Astrocyte (in vitro differentiated cells and primary cell): ENCODE measurements at regions not wholly inside any gene's neighbourhood (a gene's known extent, or its start where the extent isn't known, plus 50 kb on each side); places are given as distances from the start of the nearest gene placed in this dataset.

Source experiments
- CTCF ChIP-seq: IDR thresholded peaks from 2 replicates; pipeline ENCODE4 v1.5.1; 2011; ENCODE audit warnings: low read depth, mild to moderate bottlenecking, inconsistent platforms, low read length, moderate library complexity; ENCODE audit not compliant: insufficient read depth
- EZH2 ChIP-seq: IDR thresholded peaks from 2 replicates; pipeline ENCODE4 v1.6.1; 2012; ENCODE audit warnings: mild to moderate bottlenecking, low read length, inconsistent platforms; ENCODE audit not compliant: insufficient read depth

- TF ChIP-seq CTCF (no peak), EZH2 (no peak)
These were observed 463.7 kb upstream of the GRIN3A start for GRCh38 chr9:102202126-102202525.
